ENCODE measurements at regions not wholly inside any gene's neighbourhood (a gene's known extent, or its start where the extent isn't known, plus 50 kb on each side); places are given as distances from the start of the nearest gene placed in this dataset.

- TF ChIP-seq, protein P1, sequence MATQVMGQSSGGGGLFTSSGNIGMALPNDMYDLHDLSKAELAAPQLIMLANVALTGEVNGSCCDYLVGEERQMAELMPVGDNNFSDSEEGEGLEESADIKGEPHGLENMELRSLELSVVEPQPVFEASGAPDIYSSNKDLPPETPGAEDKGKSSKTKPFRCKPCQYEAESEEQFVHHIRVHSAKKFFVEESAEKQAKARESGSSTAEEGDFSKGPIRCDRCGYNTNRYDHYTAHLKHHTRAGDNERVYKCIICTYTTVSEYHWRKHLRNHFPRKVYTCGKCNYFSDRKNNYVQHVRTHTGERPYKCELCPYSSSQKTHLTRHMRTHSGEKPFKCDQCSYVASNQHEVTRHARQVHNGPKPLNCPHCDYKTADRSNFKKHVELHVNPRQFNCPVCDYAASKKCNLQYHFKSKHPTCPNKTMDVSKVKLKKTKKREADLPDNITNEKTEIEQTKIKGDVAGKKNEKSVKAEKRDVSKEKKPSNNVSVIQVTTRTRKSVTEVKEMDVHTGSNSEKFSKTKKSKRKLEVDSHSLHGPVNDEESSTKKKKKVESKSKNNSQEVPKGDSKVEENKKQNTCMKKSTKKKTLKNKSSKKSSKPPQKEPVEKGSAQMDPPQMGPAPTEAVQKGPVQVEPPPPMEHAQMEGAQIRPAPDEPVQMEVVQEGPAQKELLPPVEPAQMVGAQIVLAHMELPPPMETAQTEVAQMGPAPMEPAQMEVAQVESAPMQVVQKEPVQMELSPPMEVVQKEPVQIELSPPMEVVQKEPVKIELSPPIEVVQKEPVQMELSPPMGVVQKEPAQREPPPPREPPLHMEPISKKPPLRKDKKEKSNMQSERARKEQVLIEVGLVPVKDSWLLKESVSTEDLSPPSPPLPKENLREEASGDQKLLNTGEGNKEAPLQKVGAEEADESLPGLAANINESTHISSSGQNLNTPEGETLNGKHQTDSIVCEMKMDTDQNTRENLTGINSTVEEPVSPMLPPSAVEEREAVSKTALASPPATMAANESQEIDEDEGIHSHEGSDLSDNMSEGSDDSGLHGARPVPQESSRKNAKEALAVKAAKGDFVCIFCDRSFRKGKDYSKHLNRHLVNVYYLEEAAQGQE (IDR thresholded peaks at IDR 0.05), result no peak
These were observed 83.5 kb upstream of the HIVEP3 start (continued) for GRCh38 chr1:42002220-42002619.

DNA sequence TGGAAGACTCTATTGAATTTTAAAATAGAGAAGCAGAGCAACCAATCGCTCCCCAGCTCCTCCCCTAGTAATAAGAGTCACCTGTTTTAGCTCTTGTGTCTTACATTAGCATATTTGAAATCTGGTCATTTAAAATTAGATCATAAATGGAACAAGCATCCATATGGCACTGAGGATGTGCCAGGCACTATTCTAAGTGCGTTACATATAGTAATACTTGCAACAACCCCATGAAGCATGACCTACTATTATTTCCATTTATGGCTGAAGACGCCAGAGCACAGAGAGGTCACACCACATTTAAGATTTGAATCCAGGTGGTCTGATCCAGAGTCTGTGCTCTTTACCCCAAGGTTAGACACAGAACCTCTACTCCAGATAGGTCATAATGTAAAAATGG, 82.0 kb upstream of the HIVEP3 start:
- no peak overlapping the region for H3K4me2 ChIP-seq
- 76% methylated on average over 3 of the region's 3 CpGs for WGBS (ENCODE audit: missing lambda C conversion rate)
- CTCF ChIA-PET, result no interaction called here
- no peaks in the 10 kb centered on the region for H3K4me1 ChIP-seq
- ATAC-seq (no peak), FAIRE-seq (no peak), DNase-seq (ENCODE audit: low read depth in 1 of 2, low spot score in 1 of 2) (no peak)
- no peak overlapping the region for H3K4me3 ChIP-seq
- H3K27ac ChIP-seq, result no peak overlapping the region
- POLR2A ChIA-PET, result no interaction called here
- no peaks in the 10 kb centered on the region for H3K9me3 ChIP-seq
- TF ChIP-seq, protein P2, sequence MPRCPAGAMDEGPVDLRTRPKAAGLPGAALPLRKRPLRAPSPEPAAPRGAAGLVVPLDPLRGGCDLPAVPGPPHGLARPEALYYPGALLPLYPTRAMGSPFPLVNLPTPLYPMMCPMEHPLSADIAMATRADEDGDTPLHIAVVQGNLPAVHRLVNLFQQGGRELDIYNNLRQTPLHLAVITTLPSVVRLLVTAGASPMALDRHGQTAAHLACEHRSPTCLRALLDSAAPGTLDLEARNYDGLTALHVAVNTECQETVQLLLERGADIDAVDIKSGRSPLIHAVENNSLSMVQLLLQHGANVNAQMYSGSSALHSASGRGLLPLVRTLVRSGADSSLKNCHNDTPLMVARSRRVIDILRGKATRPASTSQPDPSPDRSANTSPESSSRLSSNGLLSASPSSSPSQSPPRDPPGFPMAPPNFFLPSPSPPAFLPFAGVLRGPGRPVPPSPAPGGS (IDR thresholded peaks at IDR 0.05), result no peak
- TF ChIP-seq ZC3H11A (IDR thresholded peaks at IDR 0.05) (no peak), NFE2L2 (conservative IDR thresholded peaks at IDR 0.05; ENCODE audit: low read length) (no peak), CBX8 (IDR thresholded peaks at IDR 0.05) (no peak), GATA3 (IDR thresholded peaks at IDR 0.05; ENCODE audit: borderline replicate concordance) (no peak), MYC (IDR thresholded peaks at IDR 0.05; ENCODE audit: borderline replicate concordance, low read length) (no peak), CEBPB (IDR thresholded peaks at IDR 0.05) (no peak), POLR2A (IDR thresholded peaks at IDR 0.05; ENCODE audit: low read length) (no peak), JUN (IDR thresholded peaks at IDR 0.05) (no peak), TFCP2L1 (CRISPR knock-in tag; IDR thresholded peaks at IDR 0.05) (no peak), ESRRA (IDR thresholded peaks at IDR 0.05; ENCODE audit: borderline replicate concordance, low read length) (no peak), PHF8 (IDR thresholded peaks at IDR 0.05; ENCODE audit: borderline replicate concordance, low read depth) (no peak)
- TF ChIP-seq, protein P3, sequence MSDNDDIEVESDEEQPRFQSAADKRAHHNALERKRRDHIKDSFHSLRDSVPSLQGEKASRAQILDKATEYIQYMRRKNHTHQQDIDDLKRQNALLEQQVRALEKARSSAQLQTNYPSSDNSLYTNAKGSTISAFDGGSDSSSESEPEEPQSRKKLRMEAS (IDR thresholded peaks at IDR 0.05), result no peak
- TF ChIP-seq, protein P4, sequence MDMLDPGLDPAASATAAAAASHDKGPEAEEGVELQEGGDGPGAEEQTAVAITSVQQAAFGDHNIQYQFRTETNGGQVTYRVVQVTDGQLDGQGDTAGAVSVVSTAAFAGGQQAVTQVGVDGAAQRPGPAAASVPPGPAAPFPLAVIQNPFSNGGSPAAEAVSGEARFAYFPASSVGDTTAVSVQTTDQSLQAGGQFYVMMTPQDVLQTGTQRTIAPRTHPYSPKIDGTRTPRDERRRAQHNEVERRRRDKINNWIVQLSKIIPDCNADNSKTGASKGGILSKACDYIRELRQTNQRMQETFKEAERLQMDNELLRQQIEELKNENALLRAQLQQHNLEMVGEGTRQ (IDR thresholded peaks at IDR 0.05), result no peak
- TF ChIP-seq, protein P1 (IDR thresholded peaks at IDR 0.05), result no peak
- TF ChIP-seq, protein P5, sequence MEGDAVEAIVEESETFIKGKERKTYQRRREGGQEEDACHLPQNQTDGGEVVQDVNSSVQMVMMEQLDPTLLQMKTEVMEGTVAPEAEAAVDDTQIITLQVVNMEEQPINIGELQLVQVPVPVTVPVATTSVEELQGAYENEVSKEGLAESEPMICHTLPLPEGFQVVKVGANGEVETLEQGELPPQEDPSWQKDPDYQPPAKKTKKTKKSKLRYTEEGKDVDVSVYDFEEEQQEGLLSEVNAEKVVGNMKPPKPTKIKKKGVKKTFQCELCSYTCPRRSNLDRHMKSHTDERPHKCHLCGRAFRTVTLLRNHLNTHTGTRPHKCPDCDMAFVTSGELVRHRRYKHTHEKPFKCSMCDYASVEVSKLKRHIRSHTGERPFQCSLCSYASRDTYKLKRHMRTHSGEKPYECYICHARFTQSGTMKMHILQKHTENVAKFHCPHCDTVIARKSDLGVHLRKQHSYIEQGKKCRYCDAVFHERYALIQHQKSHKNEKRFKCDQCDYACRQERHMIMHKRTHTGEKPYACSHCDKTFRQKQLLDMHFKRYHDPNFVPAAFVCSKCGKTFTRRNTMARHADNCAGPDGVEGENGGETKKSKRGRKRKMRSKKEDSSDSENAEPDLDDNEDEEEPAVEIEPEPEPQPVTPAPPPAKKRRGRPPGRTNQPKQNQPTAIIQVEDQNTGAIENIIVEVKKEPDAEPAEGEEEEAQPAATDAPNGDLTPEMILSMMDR (IDR thresholded peaks at IDR 0.05), result no peak
